Body of pancreas (tissue), 4 donors: ENCODE measurements at regions not wholly inside any gene's neighbourhood (a gene's known extent, or its start where the extent isn't known, plus 50 kb on each side); places are given as distances from the start of the nearest gene placed in this dataset.

ENCODE experiments used
- POLR2A ChIP-seq, 3 donors: fragments of 450-650 bp; IDR thresholded peaks; one replicate each; pipeline ENCODE4 v1.6.1; 2016; ENCODE audit warnings: antibody characterized with exemption in 3 of 3, mild to moderate bottlenecking in 2 of 3
- TF ChIP-seq, protein P1 (sequence below), 7 experiments: fragments of 450-650 bp in 4 of 7; fragments of 200-600 bp in 3 of 7; sonication (generic) in 3 of 7; IDR thresholded peaks; one replicate each; pipeline ENCODE4 v1.5.1; 2016 to 2019; ENCODE audit warnings: antibody characterized with exemption in 7 of 7

DNA sequence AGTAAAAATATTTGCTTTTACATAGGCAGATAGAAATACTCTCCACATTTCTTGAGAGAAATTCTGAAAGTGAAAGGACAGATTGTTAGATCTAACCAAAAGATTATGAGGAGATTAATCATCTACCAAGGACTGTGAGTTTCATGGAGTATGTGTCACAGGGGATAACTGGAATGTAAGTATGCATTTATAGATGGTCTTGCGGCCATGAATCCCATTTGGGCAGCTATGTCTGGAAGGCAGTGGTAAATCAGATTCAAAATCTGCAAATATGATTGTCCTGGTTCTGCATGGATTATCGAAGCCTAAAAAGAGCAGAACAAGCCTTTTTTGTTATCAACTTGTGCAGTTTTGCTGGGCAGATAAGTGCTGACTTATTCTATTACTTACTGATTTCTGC is 293.8 kb downstream of the RFPL4B start:
- TF ChIP-seq, protein P1, sequence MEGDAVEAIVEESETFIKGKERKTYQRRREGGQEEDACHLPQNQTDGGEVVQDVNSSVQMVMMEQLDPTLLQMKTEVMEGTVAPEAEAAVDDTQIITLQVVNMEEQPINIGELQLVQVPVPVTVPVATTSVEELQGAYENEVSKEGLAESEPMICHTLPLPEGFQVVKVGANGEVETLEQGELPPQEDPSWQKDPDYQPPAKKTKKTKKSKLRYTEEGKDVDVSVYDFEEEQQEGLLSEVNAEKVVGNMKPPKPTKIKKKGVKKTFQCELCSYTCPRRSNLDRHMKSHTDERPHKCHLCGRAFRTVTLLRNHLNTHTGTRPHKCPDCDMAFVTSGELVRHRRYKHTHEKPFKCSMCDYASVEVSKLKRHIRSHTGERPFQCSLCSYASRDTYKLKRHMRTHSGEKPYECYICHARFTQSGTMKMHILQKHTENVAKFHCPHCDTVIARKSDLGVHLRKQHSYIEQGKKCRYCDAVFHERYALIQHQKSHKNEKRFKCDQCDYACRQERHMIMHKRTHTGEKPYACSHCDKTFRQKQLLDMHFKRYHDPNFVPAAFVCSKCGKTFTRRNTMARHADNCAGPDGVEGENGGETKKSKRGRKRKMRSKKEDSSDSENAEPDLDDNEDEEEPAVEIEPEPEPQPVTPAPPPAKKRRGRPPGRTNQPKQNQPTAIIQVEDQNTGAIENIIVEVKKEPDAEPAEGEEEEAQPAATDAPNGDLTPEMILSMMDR (IDR thresholded peaks at IDR 0.05) = no peak
- no peak for TF ChIP-seq POLR2A (IDR thresholded peaks at IDR 0.05)
